ENCODE measurements at regions not wholly inside any gene's neighbourhood (a gene's known extent, or its start where the extent isn't known, plus 50 kb on each side); places are given as distances from the start of the nearest gene placed in this dataset.

GRCh38 chr11:44426119-44426518 lies 116.2 kb upstream of the ALX4 start:
- no peak for TF ChIP-seq CTCF (IDR thresholded peaks at IDR 0.05)
- TF ChIP-seq POLR2A (IDR thresholded peaks at IDR 0.05), result no peak

All from right lobe of liver (tissue), 4 donors.